ENCODE measurements at regions not wholly inside any gene's neighbourhood (a gene's known extent, or its start where the extent isn't known, plus 50 kb on each side); places are given as distances from the start of the nearest gene placed in this dataset.

- no peaks in the 10 kb centered on the region for H3K4me1 ChIP-seq (ENCODE audit: insufficient read depth, low read length)
- no peak overlapping the region for H3K9ac ChIP-seq (ENCODE audit: low read length)
- no peaks in the 10 kb centered on the region for H3K27me3 ChIP-seq (ENCODE audit: control insufficient read depth in 1 of 2, insufficient read depth in 2 of 2, low read length in 2 of 2)
Observed at GRCh38 chr20:52833901-52834300, 138.3 kb upstream of the TSHZ2 start.

DNA sequence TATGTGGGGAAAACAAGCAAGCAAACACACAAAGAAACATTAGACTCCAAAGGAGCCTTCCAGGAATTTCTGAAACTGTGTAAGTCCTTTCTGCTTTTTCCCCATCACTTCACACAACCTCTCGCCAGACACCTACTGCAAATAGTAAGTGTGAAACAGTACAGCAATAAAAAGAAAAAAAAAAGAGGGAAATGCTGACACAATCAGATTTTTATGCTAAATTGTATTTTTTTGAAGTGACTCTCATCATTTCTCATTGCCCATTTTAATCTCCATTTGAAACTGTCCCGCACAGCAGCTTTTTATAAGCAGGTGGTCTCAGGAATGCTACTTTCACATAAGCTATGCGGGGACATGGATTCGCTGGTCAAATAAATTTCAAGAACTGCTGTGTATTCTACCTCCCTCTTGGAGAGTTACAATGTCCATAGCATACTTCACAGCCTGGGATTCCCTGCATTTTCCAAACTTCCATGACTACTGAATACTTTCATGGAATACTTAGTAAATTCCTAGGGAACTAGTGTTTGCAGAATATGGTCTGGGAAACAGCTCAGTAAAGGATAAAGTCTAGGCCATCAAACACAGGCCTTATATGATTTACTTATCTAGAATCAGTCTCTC lies 139.9 kb upstream of the TSHZ2 start:
- Histone ChIP-seq H3K9me3 (ENCODE audit: low read length) (no peaks in the 10 kb centered on the region), H3K4me3 (ENCODE audit: low read depth in 1 of 2, low read length in 2 of 2) (no peak overlapping the region), H3K36me3 (ENCODE audit: insufficient read depth, low read length) (no peaks in the 10 kb centered on the region), H3K9ac (ENCODE audit: low read length) (no peak overlapping the region), H3K4me1 (ENCODE audit: insufficient read depth, low read length) (no peaks in the 10 kb centered on the region), H3K27me3 (ENCODE audit: control insufficient read depth in 1 of 2, insufficient read depth in 2 of 2, low read length in 2 of 2) (no peaks in the 10 kb centered on the region), H3K27ac (ENCODE audit: low read depth, low read length) (no peak overlapping the region)

More at GRCh38 chr20:52833901-52834300, 138.3 kb upstream of the TSHZ2 start:
- H3K4me3 ChIP-seq (ENCODE audit: low read depth in 1 of 2, low read length in 2 of 2), result no peak overlapping the region
- H3K9me3 ChIP-seq (ENCODE audit: low read length), result no peaks in the 10 kb centered on the region
- no peaks in the 10 kb centered on the region for H3K36me3 ChIP-seq (ENCODE audit: insufficient read depth, low read length)
- H3K27ac ChIP-seq (ENCODE audit: low read depth, low read length), result no peak overlapping the region

DNA sequence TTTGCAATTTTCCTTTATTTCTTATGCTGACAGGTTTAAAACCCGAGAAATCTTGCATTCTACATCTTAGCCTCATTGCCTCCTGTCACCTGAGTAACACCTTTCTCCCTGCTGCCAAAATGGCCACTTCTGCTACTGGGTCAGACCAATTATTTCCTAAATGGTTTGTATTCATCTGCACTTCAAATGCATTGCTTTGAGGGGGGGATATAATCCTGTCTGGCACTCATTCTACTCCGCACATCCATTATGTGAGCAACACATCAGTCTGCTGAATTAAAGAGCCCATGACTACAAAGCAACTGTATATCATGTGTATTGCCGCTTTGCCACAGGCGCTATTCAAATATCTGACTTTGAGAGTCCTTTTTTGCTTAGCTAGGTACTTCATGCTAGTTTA lies 141.6 kb upstream of the TSHZ2 start:
- no peaks in the 10 kb centered on the region for H3K9me3 ChIP-seq (ENCODE audit: low read length)
- H3K9ac ChIP-seq (ENCODE audit: low read length), result no peak overlapping the region
- no peak overlapping the region for H3K27ac ChIP-seq (ENCODE audit: low read depth, low read length)
- no peaks in the 10 kb centered on the region for H3K36me3 ChIP-seq (ENCODE audit: insufficient read depth, low read length)
- no peaks in the 10 kb centered on the region for H3K4me1 ChIP-seq (ENCODE audit: insufficient read depth, low read length)
- H3K4me3 ChIP-seq (ENCODE audit: low read depth in 1 of 2, low read length in 2 of 2), result no peak overlapping the region
- H3K27me3 ChIP-seq (ENCODE audit: control insufficient read depth in 1 of 2, insufficient read depth in 2 of 2, low read length in 2 of 2), result no peaks in the 10 kb centered on the region

- H3K4me3 ChIP-seq (ENCODE audit: low read depth in 1 of 2, low read length in 2 of 2), result no peak overlapping the region
- no peaks in the 10 kb centered on the region for H3K9me3 ChIP-seq (ENCODE audit: low read length)
- no peaks in the 10 kb centered on the region for H3K4me1 ChIP-seq (ENCODE audit: insufficient read depth, low read length)
- no peak overlapping the region for H3K27ac ChIP-seq (ENCODE audit: low read depth, low read length)
- H3K36me3 ChIP-seq (ENCODE audit: insufficient read depth, low read length), result no peaks in the 10 kb centered on the region
- H3K27me3 ChIP-seq (ENCODE audit: control insufficient read depth in 1 of 2, insufficient read depth in 2 of 2, low read length in 2 of 2), result no peaks in the 10 kb centered on the region
- H3K9ac ChIP-seq (ENCODE audit: low read length), result no peak overlapping the region
Observed at GRCh38 chr20:52829111-52829510, 143.0 kb upstream of the TSHZ2 start.

DNA sequence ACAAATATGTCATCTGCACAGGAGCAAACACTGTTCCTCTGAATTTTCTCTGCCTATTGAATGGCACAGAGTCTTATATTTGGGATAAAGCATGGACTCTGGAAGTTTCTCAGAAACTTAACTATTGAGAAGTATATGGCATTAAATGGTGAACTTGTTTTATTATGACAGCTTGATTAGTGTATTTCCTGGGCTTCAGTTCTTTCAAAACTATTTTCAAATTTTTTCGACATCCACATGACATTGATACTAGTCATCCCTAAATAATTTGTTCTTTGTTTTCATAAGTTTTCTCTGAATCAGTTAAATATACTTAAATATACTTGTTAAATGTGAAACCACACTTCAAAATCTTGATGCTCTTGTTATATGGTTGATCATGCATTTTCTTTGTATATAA lies 144.0 kb upstream of the TSHZ2 start:
- Histone ChIP-seq H3K27me3 (ENCODE audit: control insufficient read depth in 1 of 2, insufficient read depth in 2 of 2, low read length in 2 of 2) (no peaks in the 10 kb centered on the region), H3K4me1 (ENCODE audit: insufficient read depth, low read length) (no peaks in the 10 kb centered on the region), H3K27ac (ENCODE audit: low read depth, low read length) (no peak overlapping the region)

DNA sequence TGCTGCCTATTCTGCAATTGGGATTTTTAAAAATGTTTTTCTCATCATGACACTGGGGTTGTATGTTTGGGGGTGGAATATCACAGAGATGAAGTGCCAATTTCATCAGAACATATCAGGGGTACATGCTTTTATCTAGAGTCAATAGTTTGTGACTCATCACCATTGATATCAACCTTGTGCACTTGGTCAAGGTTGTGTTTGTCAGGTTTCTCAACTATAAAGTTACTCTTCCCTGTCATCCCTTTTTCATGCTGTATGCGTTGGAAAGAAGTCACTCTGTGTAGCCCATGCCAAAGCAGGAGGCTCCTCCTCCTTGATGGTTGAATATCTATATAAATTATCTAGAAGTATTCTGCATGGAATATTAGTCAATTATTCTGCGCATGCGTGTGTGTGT lies 145.4 kb upstream of the TSHZ2 start:
- Histone ChIP-seq H3K4me3 (ENCODE audit: low read depth in 1 of 2, low read length in 2 of 2) (no peak overlapping the region), H3K27ac (ENCODE audit: low read depth, low read length) (no peak overlapping the region), H3K27me3 (ENCODE audit: control insufficient read depth in 1 of 2, insufficient read depth in 2 of 2, low read length in 2 of 2) (no peaks in the 10 kb centered on the region), H3K9me3 (ENCODE audit: low read length) (no peaks in the 10 kb centered on the region), H3K4me1 (ENCODE audit: insufficient read depth, low read length) (no peaks in the 10 kb centered on the region), H3K9ac (ENCODE audit: low read length) (no peak overlapping the region), H3K36me3 (ENCODE audit: insufficient read depth, low read length) (no peaks in the 10 kb centered on the region)

More for the DNA sequence above, 144.0 kb upstream of the TSHZ2 start:
- H3K36me3 ChIP-seq (ENCODE audit: insufficient read depth, low read length), result no peaks in the 10 kb centered on the region
- H3K9me3 ChIP-seq (ENCODE audit: low read length), result no peaks in the 10 kb centered on the region
- H3K4me3 ChIP-seq (ENCODE audit: low read depth in 1 of 2, low read length in 2 of 2), result no peak overlapping the region
- no peak overlapping the region for H3K9ac ChIP-seq (ENCODE audit: low read length)

DNA sequence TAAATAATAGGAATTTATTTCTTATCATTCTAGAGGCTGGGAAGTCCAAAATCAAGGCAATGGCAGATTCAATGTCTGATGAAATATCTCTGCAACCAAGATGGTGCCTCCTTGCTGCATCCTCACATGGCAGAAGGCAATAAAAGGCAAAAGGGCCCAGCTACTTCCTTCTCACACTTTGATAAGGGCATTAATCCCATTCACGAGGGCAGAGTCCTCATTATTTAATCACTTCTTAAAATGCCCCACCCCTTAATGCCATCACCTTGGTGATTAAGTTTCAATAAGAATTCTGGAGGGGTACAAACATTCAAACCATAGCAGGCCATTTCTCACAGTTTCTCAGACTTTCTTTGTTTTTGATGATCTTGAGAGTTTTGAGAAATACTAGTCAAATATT lies 145.8 kb upstream of the TSHZ2 start:
- no peaks in the 10 kb centered on the region for H3K4me1 ChIP-seq (ENCODE audit: insufficient read depth, low read length)
- H3K9me3 ChIP-seq (ENCODE audit: low read length), result no peaks in the 10 kb centered on the region
- no peaks in the 10 kb centered on the region for H3K36me3 ChIP-seq (ENCODE audit: insufficient read depth, low read length)
- H3K27me3 ChIP-seq (ENCODE audit: control insufficient read depth in 1 of 2, insufficient read depth in 2 of 2, low read length in 2 of 2), result no peaks in the 10 kb centered on the region
- H3K9ac ChIP-seq (ENCODE audit: low read length), result no peak overlapping the region
- no peak overlapping the region for H3K27ac ChIP-seq (ENCODE audit: low read depth, low read length)
- H3K4me3 ChIP-seq (ENCODE audit: low read depth in 1 of 2, low read length in 2 of 2), result no peak overlapping the region

- Histone ChIP-seq H3K9ac (ENCODE audit: low read length) (no peak overlapping the region), H3K27me3 (ENCODE audit: control insufficient read depth in 1 of 2, insufficient read depth in 2 of 2, low read length in 2 of 2) (no peaks in the 10 kb centered on the region), H3K36me3 (ENCODE audit: insufficient read depth, low read length) (no peaks in the 10 kb centered on the region), H3K27ac (ENCODE audit: low read depth, low read length) (no peak overlapping the region), H3K4me3 (ENCODE audit: low read depth in 1 of 2, low read length in 2 of 2) (no peak overlapping the region), H3K4me1 (ENCODE audit: insufficient read depth, low read length) (no peaks in the 10 kb centered on the region), H3K9me3 (ENCODE audit: low read length) (no peaks in the 10 kb centered on the region)
Observed at GRCh38 chr20:52824494-52825216, 147.5 kb upstream of the TSHZ2 start.

DNA sequence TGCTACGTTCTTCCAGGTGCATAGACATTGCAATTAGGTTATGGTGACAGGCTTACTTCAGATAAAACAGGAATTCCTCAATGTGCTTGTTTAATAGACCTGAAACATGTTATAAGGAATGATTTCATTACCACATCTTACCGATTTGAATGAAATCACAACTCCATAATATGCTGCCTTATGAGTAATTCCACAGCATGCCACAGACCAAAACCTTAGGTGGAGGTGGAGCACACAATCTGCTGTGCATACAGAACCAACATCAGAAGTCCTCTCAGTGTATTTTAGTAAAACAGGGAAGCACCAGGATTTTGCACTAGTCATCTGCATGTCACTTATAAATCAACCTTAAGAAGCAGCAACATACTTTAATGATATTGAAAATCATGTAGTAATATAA lies 148.9 kb upstream of the TSHZ2 start:
- H3K27me3 ChIP-seq (ENCODE audit: control insufficient read depth in 1 of 2, insufficient read depth in 2 of 2, low read length in 2 of 2), result no peaks in the 10 kb centered on the region
- no peak overlapping the region for H3K9ac ChIP-seq (ENCODE audit: low read length)
- H3K36me3 ChIP-seq (ENCODE audit: insufficient read depth, low read length), result no peaks in the 10 kb centered on the region
- no peak overlapping the region for H3K27ac ChIP-seq (ENCODE audit: low read depth, low read length)
- H3K4me3 ChIP-seq (ENCODE audit: low read depth in 1 of 2, low read length in 2 of 2), result no peak overlapping the region
- no peaks in the 10 kb centered on the region for H3K4me1 ChIP-seq (ENCODE audit: insufficient read depth, low read length)
- no peaks in the 10 kb centered on the region for H3K9me3 ChIP-seq (ENCODE audit: low read length)

- Histone ChIP-seq H3K27me3 (ENCODE audit: control insufficient read depth in 1 of 2, insufficient read depth in 2 of 2, low read length in 2 of 2) (no peaks in the 10 kb centered on the region), H3K27ac (ENCODE audit: low read depth, low read length) (no peak overlapping the region), H3K9ac (ENCODE audit: low read length) (no peak overlapping the region), H3K9me3 (ENCODE audit: low read length) (no peaks in the 10 kb centered on the region), H3K4me3 (ENCODE audit: low read depth in 1 of 2, low read length in 2 of 2) (no peak overlapping the region), H3K4me1 (ENCODE audit: insufficient read depth, low read length) (no peaks in the 10 kb centered on the region), H3K36me3 (ENCODE audit: insufficient read depth, low read length) (no peaks in the 10 kb centered on the region)
Observed at GRCh38 chr20:52820641-52821292, 151.4 kb upstream of the TSHZ2 start.

DNA sequence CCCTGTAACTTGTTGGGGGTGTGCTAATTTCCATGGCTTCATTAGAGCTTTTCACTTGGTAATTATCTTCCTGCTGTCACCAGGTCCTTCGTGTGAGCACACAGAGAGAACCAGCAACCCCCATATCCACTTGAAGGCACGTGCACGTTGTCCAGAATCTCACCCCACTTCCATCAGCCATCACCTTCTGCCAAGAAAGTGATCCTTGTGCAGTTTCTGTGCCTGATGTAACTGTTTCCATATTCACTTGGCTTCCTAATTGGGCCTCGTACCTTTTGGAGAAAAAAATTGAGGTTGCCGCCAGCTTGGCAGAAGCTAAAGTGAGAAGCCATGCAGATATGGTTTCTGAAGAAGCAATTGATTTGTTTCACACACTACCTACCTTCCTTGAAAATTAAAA lies 153.7 kb upstream of the TSHZ2 start:
- no peaks in the 10 kb centered on the region for H3K36me3 ChIP-seq (ENCODE audit: insufficient read depth, low read length)
- H3K4me1 ChIP-seq (ENCODE audit: insufficient read depth, low read length), result no peaks in the 10 kb centered on the region
- no peaks in the 10 kb centered on the region for H3K27me3 ChIP-seq (ENCODE audit: control insufficient read depth in 1 of 2, insufficient read depth in 2 of 2, low read length in 2 of 2)
- H3K4me3 ChIP-seq (ENCODE audit: low read depth in 1 of 2, low read length in 2 of 2), result no peak overlapping the region
- no peaks in the 10 kb centered on the region for H3K9me3 ChIP-seq (ENCODE audit: low read length)
- H3K27ac ChIP-seq (ENCODE audit: low read depth, low read length), result no peak overlapping the region
- H3K9ac ChIP-seq (ENCODE audit: low read length), result no peak overlapping the region
